Left renal pelvis (tissue), 4 donors: ENCODE measurements at regions not wholly inside any gene's neighbourhood (a gene's known extent, or its start where the extent isn't known, plus 50 kb on each side); places are given as distances from the start of the nearest gene placed in this dataset.

ENCODE experiments used
- DNase-seq, 4 donors: peaks; one replicate each; pipeline ENCODE4 v3.0.0-alpha.2; 2013; ENCODE audit warnings: low read depth in 4 of 4, low spot score in 3 of 4

DNA sequence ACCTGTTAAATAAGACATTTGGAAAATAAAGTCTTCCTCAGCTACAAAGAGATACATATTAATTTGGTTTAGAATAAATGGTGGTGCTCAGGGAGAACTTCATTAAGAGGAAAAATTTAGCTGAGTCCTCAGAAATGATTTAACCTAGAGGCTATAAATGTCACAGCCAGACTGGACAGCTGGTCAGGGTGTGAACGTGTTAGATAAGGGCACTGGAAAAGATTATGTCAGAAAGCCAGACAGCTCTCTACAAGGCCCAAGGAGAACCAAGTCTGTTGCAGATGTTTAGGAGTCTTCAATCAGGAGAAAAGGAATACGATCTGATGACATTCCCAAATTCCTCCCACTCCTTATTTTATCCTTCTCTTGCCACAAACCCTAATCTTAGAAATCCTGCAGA lies 265.2 kb downstream of the MAT2B start:
- DNase-seq = no peak

DNA sequence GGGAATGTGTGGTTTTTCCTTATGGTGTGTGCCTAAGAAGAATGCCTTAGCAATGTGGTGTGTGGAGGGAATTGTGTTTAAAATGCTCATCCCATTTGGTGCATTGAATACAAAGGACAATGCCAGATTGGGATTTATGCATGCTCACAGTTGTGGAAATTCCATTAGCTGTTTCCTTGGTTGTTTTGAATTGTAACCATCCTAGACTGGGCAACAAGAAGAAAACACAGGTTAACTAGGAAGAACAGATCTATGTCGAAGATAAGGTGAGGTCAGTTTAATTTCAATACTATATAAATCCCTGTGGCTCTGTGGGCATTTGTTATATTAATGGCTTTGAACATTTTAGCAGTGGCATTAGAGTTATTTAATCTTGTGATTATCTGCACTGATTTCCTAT lies 266.8 kb downstream of the MAT2B start:
- no peak for DNase-seq

DNA sequence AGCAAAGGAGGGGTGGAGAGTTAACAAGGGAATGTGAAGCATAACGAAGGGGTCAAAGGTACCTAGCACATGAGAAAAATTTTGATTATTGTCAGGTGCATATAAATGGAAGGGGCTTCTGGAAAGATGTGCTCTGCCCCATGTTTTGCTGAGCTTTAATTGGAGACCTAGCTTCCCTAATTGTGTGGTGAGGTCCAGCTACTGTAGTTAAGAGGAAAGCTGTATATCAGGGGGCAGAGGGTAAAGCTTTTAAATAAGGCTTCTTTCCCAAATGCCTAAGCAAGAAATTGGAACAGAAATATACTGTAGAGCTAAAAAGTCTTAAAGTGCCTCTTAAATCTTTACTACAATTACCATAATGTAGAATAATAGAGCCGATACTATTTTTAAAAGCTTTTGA lies 267.2 kb downstream of the MAT2B start:
- DNase-seq = no peak

DNA sequence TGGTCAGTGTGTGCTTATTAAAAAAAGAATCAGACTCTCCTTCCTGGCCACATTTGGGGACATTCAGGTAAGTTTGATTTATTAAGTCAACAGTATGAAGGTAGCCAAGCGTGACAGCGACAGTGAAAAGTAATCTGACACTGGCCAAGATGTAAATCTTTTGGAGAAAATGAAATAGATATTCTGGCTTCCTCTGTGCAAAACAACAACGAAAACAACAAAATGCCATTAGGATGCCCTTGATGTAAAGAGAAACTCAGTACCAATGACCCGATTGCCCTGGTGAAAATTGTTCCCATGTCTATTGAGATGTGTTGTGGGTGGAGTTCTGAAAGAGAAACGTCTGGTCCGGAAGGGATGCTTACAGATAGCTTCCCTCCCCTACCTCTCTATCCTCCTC lies 267.8 kb downstream of the MAT2B start:
- peak in 3 of 4 donors; percentile 29 to 50 (median 38) for DNase-seq

DNA sequence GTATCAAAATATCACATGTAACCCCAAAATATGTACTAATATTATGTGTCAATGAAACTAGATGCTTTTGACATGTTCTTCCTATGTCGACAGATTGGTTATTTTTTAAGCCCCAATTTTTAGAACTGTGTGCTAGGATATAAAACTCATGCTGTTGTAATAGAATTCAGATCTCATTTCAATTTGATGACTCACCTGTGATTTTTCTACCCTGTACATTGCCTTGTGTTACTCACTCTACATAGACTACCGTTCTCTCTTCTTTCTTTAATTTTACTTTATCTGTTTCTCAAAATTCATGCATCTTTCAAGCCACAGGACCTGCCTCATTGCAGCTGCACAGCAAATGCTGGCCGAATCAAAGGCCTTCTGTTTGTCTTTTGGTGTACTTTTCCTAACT lies 284.5 kb downstream of the MAT2B start:
- no peak for DNase-seq

DNA sequence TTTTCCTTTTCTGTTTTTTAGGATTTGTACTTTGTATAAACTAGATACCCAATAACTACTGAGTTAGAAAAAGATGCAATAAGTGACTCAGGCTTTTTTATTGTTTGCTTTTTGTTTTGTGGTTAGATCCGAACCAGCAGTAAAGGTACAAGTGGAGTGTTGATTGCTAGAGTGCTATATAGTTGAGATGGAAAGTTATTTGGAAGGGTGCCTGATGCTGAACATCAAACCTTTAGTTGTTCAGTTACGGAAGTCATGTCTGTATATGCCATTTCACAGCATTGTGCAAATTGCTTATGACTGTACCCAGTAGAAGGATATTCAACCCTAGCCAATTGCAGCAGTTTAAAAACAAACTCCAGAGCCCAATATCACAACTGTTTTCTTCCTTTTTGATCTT lies 285.1 kb downstream of the MAT2B start:
- no peak for DNase-seq

DNA sequence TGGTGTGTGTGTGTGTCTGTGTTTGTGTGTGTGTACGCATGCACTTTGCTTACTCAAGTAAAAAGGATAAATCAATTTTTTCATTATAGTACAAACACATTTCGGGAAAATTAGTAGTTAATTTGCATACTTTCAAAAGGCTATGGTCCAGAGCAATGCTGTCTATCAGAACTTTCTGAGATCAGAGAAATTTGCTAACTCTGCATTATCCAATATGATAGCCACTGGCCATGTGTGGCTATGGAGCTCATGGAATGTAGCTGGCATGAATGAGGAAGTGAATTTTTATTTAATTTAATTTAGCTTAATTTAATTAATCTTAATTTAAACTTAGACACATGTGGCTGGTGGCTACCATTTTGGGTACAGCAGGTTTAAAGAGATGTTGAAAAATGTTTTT lies 289.6 kb downstream of the MAT2B start:
- no peak for DNase-seq

DNA sequence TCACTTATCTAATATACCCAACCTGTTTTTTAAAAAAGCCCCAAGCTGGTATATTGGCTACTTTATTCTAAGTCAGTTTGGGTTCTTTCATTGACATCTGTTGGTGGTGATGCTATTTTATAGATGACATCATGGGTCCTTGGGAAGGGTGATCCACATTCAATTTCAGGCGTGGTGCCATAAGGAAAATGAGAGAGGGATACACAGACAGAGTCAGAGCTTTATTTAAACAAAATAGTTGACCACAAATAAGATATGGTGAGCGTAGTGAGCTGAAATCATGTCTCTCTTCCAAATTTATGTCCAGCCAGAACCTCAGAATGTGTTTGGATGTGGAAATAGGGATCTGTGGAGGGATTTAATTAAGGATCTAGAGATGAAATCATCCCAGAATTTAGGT lies 302.4 kb downstream of the MAT2B start:
- DNase-seq = no peak

DNA sequence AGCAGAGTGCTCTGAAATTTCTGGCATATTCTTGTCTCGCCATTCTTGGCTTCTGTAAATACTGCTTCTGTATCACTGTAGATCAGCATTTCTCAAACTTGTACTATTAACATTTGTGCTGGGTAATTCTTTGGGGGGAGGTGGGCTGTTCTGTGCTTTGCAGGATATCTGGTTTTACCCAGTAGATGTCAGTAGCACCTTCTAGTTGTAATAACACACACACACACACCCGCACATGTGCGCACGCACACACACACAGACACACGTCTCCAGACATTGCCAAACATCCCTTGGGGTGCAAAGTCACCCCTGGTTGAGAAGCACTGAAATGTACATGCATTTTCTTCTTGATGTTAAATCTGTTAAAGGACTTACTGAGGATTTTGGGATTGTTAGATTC lies 304.1 kb downstream of the MAT2B start:
- DNase-seq = no peak

DNA sequence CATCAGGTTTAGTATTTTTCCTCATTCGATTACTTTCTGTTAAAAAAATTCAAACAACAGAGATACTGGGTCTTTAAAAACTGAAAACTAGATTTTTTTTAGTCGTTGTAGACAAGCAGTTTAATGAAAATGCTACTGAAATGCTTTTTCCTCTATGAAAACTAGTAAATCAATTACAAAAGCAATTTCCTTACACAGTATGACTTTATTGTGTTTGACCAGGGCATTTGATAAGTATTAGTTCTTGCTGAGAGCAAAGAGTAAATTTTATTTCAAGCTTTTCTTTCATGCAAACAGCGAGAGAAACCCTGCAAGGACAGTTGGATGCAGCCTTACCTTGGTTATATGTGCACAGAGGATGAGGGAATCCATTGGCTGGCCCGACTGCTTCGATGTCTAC lies 308.5 kb downstream of the MAT2B start:
- DNase-seq = no peak

DNA sequence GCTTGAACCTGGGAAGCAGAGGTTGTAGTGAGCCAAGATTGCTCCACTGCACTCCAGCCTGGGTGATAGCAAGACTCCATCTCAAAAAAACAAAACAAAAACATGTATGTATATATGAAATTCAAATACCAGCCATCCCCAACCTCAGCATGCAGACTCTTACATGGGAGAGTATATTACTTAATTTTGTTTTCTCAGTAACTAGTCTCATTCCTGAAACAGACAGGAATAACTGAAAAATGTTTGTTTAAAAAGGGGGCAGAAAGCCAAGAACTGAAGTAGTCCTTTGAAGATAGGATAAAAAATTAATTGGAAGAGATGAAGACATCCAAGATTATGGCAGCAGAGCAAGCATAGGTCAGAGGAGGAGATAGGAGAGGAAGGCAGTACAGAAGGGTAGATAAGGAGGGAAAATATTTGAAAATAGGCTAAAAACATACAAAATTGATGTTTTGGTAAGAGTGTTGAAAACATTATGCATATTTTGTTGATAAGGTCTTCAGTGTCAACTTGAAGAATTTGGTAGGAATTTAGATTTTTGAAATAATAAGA lies 309.9 kb downstream of the MAT2B start:
- no peak for DNase-seq

DNA sequence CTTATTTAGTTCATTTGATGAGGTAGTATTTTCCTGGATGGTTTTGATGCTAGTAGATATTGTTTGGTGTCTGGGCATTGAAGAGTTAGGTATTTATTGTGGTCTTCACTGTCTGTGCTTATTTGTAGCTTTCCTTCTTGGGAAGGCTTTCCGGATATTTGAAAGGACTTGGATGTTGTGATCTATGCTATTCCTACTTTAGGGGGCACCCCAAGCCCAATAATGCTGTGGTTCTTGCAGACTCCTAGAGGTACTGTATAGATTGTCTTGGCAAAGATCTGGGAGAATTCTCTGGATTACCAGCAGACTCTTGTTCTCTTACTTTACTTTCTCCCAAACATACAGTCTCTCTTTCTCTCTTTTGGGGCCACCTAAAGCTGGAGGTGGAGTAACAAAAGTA lies 315.7 kb downstream of the MAT2B start:
- DNase-seq = no peak

DNA sequence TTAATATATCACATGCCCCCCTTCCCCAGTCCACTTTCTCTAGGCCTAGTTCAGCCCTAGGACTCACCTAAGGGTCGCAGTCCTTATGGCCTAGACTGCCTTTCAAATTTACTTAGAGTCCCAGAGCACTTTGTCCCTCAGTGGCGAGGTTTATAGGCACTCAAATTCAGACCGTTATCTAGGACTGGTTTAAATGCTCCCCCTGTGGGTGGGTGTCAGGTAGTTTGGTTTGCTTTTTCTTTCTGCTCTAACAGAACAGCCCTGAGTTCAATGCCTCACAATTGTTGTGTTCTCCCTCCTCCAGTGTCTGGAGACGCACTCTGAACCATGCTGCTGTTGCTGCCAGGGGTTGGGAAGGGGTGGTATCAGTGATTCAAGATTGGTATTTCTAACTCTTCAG lies 317.1 kb downstream of the MAT2B start:
- no peak for DNase-seq

DNA sequence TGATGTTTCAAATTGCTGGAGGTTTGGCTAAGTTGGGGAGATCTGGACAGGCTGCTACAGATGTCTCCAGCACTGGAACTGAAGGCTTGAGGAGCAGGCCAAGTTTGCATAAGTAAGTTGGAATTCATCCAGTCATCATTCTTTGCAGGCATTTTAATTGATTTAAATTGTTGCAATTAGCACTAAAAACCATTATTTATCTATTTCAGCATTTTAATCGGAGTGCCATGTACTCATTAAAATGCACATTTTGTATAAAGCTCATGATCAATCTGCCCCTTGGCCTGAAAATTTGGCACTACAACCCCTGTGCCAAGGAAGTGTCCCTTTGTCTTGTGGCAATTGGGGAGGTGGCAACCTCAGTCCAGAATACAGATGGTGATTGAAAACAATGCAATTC lies 320.2 kb downstream of the MAT2B start:
- no peak for DNase-seq

DNA sequence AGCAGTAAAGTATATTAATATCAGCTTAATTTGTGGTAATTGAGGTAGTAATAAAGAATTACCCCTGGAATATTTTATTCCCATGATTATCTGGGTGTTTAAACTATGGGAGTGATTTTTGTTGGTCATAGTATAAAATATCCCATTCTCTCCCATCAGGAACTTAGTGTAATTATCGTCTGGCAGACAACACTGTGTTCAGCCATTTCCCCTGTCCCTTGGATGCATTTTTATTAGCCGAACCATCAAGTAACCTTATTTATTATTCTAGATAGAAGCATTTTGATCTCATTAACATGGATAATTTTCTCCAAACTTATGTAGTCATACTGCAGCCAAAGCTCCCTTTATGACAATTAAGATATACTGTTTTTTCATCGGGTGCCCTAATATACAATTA lies 320.8 kb downstream of the MAT2B start:
- no peak for DNase-seq

DNA sequence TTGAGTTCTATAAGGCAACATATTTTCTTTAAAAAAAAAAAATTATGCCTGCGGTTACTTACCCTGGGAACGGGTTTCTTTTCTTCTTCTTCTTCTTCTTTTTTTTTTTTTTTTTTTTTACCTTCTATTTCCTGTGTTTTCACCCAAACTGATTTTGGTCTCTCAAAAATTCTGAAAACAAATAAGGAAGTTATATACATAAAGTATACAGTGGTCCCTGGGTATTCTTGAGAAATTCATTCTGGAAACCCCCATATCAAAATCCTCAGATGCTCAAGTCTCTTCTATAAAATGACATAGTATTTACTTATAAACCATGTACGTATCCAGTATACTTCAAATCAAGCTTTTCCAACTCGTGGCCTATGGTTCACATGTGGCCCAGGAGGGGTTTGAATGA lies 326.7 kb downstream of the MAT2B start:
- no peak for DNase-seq

DNA sequence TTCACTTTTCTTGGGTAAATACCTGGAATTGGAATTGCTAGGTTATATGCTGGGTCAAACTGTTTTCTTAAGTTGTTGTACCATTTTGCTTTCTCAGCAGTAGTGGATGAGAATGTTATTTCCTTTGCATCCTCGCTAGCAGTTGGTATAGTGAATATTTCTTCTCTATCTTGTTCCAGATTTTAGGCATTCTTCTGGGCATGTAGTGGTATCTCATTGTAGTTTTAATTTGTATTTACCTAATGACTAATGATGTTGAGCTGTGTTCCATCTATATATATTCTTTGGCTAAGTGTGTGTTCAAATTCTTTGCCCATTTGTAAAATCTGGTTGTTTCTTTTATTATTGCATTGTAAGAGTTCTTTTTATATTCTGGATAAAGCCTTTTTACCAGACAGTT lies 333.3 kb downstream of the MAT2B start:
- no peak for DNase-seq

DNA sequence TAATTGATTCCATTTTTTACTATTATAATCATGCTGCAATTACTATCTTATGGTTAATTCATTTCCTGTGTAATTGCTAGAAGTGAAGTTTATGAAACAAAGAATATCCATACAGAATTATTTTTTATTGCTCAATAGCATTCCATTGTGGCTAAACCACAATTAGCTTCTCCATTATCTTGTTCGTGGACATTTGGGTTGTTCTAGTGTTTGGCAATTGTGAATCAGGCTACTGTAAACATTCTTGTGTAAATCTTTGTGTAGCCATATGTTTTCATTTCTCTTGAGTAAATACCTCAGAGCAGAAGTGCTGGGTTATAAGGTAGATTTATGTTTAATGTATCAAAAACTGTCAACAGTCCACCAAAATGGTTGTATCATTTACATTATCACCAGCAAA lies 341.1 kb downstream of the MAT2B start:
- no peak for DNase-seq

DNA sequence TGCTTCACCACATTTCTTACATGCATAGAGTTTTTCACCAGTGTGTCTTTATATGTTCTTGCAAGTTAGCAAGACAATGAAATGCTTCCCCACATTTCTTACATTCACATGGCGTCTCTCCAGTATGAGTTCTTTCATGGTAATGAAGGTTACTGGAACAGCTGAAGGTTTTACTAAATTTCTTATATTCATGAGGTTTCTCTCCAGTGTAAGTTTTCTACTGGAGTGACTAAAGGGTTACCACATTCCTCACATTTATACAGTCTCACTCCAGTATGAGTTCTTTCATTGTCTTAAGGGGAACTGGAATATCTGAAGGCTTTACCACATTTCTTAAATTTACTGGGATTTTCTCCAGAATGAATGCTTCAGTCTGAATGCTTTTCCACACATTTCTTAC lies 350.3 kb downstream of the MAT2B start:
- no peak for DNase-seq

DNA sequence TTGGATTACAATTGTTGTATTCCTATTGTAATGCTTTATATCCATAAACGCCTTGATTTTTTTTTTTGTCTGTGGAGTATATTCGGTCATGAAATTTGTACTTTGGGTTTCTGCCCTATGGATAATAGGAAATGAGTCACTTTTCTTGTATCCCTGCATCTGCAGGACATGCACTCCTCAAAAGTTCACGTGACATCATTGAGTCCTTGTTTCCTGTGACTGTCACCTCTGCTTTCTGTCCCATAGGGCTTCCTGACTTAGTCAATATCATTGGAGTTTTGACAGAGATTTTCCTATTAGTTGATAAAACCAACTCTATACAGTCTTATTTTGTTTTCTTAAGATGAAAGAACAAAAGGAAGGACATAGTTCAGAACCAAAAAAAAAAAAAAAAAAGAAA lies 356.3 kb downstream of the MAT2B start:
- DNase-seq = no peak

DNA sequence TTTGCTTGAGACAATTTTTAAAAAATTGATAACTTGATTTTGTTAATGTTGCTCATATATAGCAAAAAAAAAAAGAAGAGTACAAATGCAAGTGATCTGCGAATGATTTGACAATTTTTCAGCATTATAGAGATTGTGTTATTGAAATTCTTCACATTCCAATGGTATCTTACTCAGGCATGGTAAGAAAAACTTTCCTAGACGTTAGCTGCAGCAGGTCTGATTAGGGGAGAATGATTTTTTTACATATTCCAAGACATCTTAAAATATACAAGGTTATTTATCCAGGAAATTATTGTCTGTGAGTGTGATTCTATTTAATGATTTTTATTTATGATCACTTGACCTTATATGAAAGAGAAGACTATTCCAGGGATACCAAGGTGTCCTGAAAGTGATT lies 361.9 kb downstream of the MAT2B start:
- no peak for DNase-seq

DNA sequence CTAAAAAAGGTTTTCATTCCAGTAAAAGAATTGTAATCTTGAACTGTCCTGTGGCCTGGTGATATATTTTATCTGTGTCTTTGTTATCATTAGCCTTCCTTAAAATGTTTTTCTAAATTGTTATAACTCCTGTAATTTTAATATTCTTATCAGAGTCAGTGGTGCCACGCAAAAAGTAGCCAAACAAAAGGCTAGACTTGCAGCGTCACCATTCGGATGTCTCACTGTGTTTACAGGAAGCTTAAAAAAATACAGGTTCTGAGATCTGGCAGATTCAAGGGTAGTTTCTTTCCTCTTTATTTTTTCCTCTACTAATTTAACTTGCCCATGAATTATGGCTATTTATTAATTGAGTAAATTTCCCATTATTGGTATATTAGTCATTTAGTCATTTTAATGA lies 362.3 kb downstream of the MAT2B start:
- DNase-seq = no peak

DNA sequence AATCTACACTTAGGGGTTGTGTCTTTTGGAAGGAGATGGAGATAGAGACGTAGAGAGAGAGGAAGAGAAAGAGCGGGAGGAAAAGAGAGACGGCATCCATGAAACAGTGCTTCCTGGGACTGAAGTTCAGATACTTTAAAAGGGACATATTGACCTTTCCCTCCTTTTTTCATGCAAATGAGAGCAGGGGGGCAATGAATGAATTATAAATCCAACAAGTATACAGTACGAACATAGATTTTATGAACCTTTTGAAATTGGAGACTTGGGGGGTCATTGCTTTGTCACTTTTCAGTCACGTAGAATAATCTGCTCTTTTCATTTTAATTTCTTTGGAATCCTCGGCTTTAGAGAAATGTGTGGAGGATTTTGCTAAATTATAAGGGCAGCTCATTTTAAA lies 364.2 kb downstream of the MAT2B start:
- DNase-seq = no peak

DNA sequence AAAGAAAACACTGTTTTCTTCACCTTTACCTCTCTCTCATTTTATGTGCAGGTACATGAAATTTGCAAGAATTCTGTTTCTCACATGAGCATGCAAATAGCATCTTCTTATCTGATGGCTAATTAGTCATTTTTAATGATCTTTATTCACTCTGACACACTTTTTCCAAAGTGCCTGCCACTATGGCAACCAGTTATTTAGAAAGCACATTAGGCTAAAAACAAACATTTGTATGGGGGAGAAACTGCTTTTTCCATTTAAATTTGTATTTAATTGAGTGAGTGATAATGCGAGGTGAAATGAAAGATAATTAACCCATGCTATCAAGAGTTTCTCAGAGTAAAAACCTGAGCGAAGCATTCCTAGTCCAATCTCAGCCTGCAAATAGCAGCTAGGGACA lies 365.0 kb downstream of the MAT2B start:
- no peak for DNase-seq
